Epithelial cell of esophagus (primary cell): ENCODE measurements at regions not wholly inside any gene's neighbourhood (a gene's known extent, or its start where the extent isn't known, plus 50 kb on each side); places are given as distances from the start of the nearest gene placed in this dataset.

Experiments
- DNase-seq: peaks from one replicate; pipeline ENCODE4 v3.0.0; 2010; ENCODE audit warnings: low read depth
- H3K4me3 ChIP-seq: 2 replicates; pipeline ENCODE4 v1.5.1; 2011; ENCODE audit warnings: mild to moderate bottlenecking, low read length, control low read depth
- CTCF ChIP-seq: IDR thresholded peaks from 2 replicates; pipeline ENCODE4 v1.5.1; 2011; ENCODE audit warnings: low read depth, mild to moderate bottlenecking, low read length, control low read depth, inconsistent platforms; ENCODE audit not compliant: insufficient read depth; ENCODE audit errors: missing control alignments

GRCh38 chr6:71544028-71544427, 255.4 kb downstream of the OGFRL1 start:
- TF ChIP-seq CTCF, result no peak
- DNase-seq, result no peak
- no peak overlapping the region for H3K4me3 ChIP-seq

GRCh38 chr6:71544906-71545305, 256.3 kb downstream of the OGFRL1 start:
- no peak for TF ChIP-seq CTCF
- no peak overlapping the region for H3K4me3 ChIP-seq
- no peak for DNase-seq

GRCh38 chr6:71545905-71546304, 257.3 kb downstream of the OGFRL1 start:
- no peak for TF ChIP-seq CTCF
- no peak for DNase-seq
- H3K4me3 ChIP-seq, result no peak overlapping the region

GRCh38 chr6:71551798-71552197, 263.2 kb downstream of the OGFRL1 start:
- TF ChIP-seq CTCF, result no peak
- no peak overlapping the region for H3K4me3 ChIP-seq
- DNase-seq, result no peak

GRCh38 chr6:71556141-71556540, 267.5 kb downstream of the OGFRL1 start:
- no peak overlapping the region for H3K4me3 ChIP-seq
- no peak for DNase-seq
- TF ChIP-seq CTCF, result no peak

GRCh38 chr6:71558974-71559373, 270.4 kb downstream of the OGFRL1 start:
- DNase-seq, result no peak
- H3K4me3 ChIP-seq, result no peak overlapping the region
- TF ChIP-seq CTCF, result no peak

- TF ChIP-seq CTCF, result no peak
- H3K4me3 ChIP-seq, result no peak overlapping the region
- peak; percentile 33 for DNase-seq
Measured at GRCh38 chr6:71567562-71567961, 279.0 kb downstream of the OGFRL1 start.
